Caco-2 (cell line): ENCODE measurements at regions not wholly inside any gene's neighbourhood (a gene's known extent, or its start where the extent isn't known, plus 50 kb on each side); places are given as distances from the start of the nearest gene placed in this dataset.

Source experiments
- BruUV-seq: library from RNA; stranded (reverse); fragments of 400-500 nt; replicated peaks from 2 replicates; lab custom pipeline; 2021; lab: Mats Ljungman, UMichigan
- CTCF ChIA-PET: fragments of 300-600 bp; sonication (Branson Sonifier 250); formaldehyde crosslinking; loops from one replicate; lab custom pipeline; 2022; ENCODE audit warnings: antibody characterized with exemption; lab: Charles Lee
- POLR2A ChIA-PET: fragments of 300-600 bp; sonication (Branson Sonifier 250); formaldehyde crosslinking; loops from one replicate; lab custom pipeline; 2022; ENCODE audit warnings: antibody characterized with exemption; lab: Charles Lee
- DNase-seq, 2 experiments: peaks; one replicate each; pipeline versions ENCODE4 v3.0.0 to v3.0.0-alpha.2; 2020 to 2022
- H3K27me3 ChIP-seq: replicated peaks from 2 replicates; pipeline ENCODE4 v1.6.0; 2011; ENCODE audit warnings: low read length; ENCODE audit not compliant: control insufficient read depth, insufficient read depth
- H3K36me3 ChIP-seq: 2 replicates; pipeline ENCODE4 v1.5.1; 2011; ENCODE audit warnings: low read length; ENCODE audit not compliant: control insufficient read depth, insufficient read depth
- H3K4me1 ChIP-seq: fragments of 250-450 bp; sonication (Bioruptor Pico); 2 replicates; pipeline ENCODE4 v1.5.1; 2020; ENCODE audit warnings: mild to moderate bottlenecking
- H3K4me3 ChIP-seq: 2 replicates; pipeline ENCODE4 v1.5.1; 2011; ENCODE audit warnings: low read depth, mild to moderate bottlenecking, control low read depth, low read length
- H3K9me3 ChIP-seq: fragments of 250-450 bp; sonication (Bioruptor Pico); 2 replicates; pipeline ENCODE4 v1.5.1; 2020; ENCODE audit warnings: mild to moderate bottlenecking, moderate library complexity
- H3K27ac Mint-ChIP-seq: one replicate; pipeline ENCODE4 v1.8.0; 2022; ENCODE audit warnings: mixed read lengths; ENCODE audit not compliant: unreplicated experiment
- H3K27me3 Mint-ChIP-seq: one replicate; pipeline ENCODE4 v1.8.0; 2022; ENCODE audit warnings: mixed read lengths; ENCODE audit not compliant: insufficient read depth, unreplicated experiment
- H3K36me3 Mint-ChIP-seq: one replicate; pipeline ENCODE4 v1.8.0; 2022; ENCODE audit warnings: mild to moderate bottlenecking, mixed read lengths; ENCODE audit not compliant: insufficient read depth, unreplicated experiment
- H3K4me1 Mint-ChIP-seq: one replicate; pipeline ENCODE4 v1.8.0; 2022; ENCODE audit warnings: low read depth, mixed read lengths; ENCODE audit not compliant: unreplicated experiment
- H3K4me3 Mint-ChIP-seq: one replicate; pipeline ENCODE4 v1.8.0; 2022; ENCODE audit warnings: mild to moderate bottlenecking, moderate library complexity, mixed read lengths; ENCODE audit not compliant: unreplicated experiment
- H3K9me3 Mint-ChIP-seq: one replicate; pipeline ENCODE4 v1.8.0; 2022; ENCODE audit warnings: mixed read lengths; ENCODE audit not compliant: unreplicated experiment
- intact Hi-C: fragments of 100-400 bp; cut with micrococcal nuclease; formaldehyde crosslinking; loops from one replicate; pipeline ENCODE4 v1.10.0; 2022; ENCODE audit not compliant: unreplicated experiment
- TF ChIP-seq, protein P1 (sequence below), 2 experiments: fragments of 200-600 bp in 1 of 2; IDR thresholded peaks; 1 replicate in 1 of 2; 2 replicates in 1 of 2; pipeline versions ENCODE4 v1.5.1 to v1.8.0; 2011 to 2022; ENCODE audit warnings: antibody characterized with exemption in 1 of 2, control low read depth in 1 of 2, inconsistent platforms in 1 of 2, low read depth in 1 of 2, low read length in 1 of 2, mild to moderate bottlenecking in 1 of 2, moderate library complexity in 1 of 2; ENCODE audit not compliant: insufficient read depth in 1 of 2, severe bottlenecking in 1 of 2, unreplicated experiment in 1 of 2

DNA sequence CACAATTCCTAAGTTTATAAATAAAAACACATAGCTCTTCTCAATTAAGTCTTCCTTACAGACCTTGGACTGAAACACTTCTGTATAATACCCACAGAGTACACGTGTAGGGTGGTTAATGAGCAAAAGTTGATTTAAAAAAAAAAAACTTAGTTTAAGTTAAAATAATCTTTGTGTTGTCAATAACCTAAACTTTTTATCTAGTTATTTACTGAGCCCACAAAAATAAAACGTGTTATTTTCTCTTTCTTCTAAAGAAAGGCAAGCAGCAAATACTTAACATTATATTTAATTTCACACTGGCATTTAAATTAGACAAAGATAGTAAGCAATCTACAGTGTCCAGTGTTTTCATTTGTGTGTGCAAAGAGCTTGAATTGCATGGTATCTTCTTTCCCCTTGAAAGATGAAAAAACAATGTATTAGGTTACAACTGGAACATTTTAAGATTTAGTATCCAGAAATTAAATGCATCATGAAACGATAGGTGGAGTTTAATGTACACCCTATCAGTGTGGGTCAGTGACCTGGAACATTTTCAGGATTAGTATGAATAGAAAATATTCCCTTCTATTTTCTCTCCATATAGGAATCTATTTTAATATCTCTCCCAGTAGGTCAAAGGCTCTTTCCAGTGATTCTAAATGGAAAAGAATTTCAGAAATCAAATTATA, 1014.8 kb downstream of the NR2F1-AS1 start:
- no peak overlapping the region for H3K4me3 ChIP-seq
- H3K4me1 ChIP-seq: no peaks in the 10 kb centered on the region
- H3K9me3 Mint-ChIP-seq: no peaks in the 10 kb centered on the region
- no peaks in the 10 kb centered on the region for H3K9me3 ChIP-seq
- TF ChIP-seq, protein P1, sequence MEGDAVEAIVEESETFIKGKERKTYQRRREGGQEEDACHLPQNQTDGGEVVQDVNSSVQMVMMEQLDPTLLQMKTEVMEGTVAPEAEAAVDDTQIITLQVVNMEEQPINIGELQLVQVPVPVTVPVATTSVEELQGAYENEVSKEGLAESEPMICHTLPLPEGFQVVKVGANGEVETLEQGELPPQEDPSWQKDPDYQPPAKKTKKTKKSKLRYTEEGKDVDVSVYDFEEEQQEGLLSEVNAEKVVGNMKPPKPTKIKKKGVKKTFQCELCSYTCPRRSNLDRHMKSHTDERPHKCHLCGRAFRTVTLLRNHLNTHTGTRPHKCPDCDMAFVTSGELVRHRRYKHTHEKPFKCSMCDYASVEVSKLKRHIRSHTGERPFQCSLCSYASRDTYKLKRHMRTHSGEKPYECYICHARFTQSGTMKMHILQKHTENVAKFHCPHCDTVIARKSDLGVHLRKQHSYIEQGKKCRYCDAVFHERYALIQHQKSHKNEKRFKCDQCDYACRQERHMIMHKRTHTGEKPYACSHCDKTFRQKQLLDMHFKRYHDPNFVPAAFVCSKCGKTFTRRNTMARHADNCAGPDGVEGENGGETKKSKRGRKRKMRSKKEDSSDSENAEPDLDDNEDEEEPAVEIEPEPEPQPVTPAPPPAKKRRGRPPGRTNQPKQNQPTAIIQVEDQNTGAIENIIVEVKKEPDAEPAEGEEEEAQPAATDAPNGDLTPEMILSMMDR (IDR thresholded peaks at IDR 0.05; ENCODE audit: insufficient read depth in 1 of 2, low read depth in 1 of 2, low read length in 1 of 2, severe bottlenecking in 1 of 2, unreplicated experiment in 1 of 2): no peak
- ChIA-PET POLR2A (no interaction called here), CTCF (no interaction called here)
- BruUV-seq: no TSS peak
- H3K27me3 ChIP-seq: no peaks in the 10 kb centered on the region
- H3K27me3 Mint-ChIP-seq: no peaks in the 10 kb centered on the region
- no peak for DNase-seq
- no peak overlapping the region for H3K27ac Mint-ChIP-seq
- intact Hi-C loops: no loop called here
- H3K36me3 ChIP-seq: no peaks in the 10 kb centered on the region
- H3K4me3 Mint-ChIP-seq: no peak overlapping the region
- H3K36me3 Mint-ChIP-seq: no peaks in the 10 kb centered on the region
- H3K4me1 Mint-ChIP-seq: no peaks in the 10 kb centered on the region

DNA sequence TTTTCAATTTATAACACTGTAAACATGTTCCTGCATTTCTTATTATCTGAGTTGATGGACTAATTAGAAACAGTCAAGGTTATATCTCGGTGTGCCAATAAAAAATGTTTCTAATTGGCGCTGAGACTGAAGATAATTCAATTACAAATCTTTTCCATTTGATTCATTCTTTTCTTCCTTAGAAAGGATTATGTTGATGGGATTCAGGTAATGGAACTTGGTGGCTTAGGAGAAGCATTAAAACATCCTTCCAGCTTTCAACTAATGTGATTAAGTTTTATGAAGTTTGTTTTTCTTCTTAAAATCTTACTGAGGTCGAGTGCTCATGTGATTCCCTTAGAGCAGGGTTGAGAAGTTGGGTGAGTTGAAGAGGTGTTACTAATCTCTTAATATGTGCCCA, 1015.3 kb downstream of the NR2F1-AS1 start:
- H3K4me3 Mint-ChIP-seq: no peak overlapping the region

DNA sequence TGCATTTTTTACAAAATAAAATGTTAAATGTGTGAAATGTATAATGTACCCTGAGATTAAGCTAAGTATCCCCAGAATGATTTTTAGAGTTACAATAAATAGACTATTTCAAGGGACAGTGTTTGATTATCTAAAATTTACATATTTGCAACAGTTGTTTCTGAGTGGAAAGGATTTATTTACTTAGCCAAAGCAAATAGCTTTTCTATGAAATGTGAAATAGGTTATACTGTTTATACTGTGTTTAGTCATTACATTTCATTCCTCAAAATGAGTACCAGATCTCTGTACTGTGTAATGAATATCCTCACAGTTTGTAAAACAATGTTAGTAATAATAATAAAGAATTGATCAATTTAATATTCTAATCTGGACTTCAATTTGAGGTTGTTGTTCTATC, 1019.0 kb downstream of the NR2F1-AS1 start:
- Histone ChIP-seq H3K4me1 (no peaks in the 10 kb centered on the region), H3K27me3 (no peaks in the 10 kb centered on the region), H3K4me3 (no peak overlapping the region), H3K36me3 (no peaks in the 10 kb centered on the region), H3K9me3 (no peaks in the 10 kb centered on the region)
- TF ChIP-seq, protein P1 (IDR thresholded peaks at IDR 0.05; ENCODE audit: insufficient read depth in 1 of 2, low read depth in 1 of 2, low read length in 1 of 2, severe bottlenecking in 1 of 2, unreplicated experiment in 1 of 2): no peak
- intact Hi-C loops: loop anchor here (5.0 kb wide), 1 partner anchor 920 kb away; no protein-coding TSS in a partner anchor
- H3K4me3 Mint-ChIP-seq: no peak overlapping the region
- POLR2A ChIA-PET: no interaction called here
- H3K4me1 Mint-ChIP-seq: no peaks in the 10 kb centered on the region
- DNase-seq: no peak
- no peaks in the 10 kb centered on the region for H3K27me3 Mint-ChIP-seq
- H3K9me3 Mint-ChIP-seq: no peaks in the 10 kb centered on the region
- BruUV-seq: no TSS peak
- no peaks in the 10 kb centered on the region for H3K36me3 Mint-ChIP-seq
- no peak overlapping the region for H3K27ac Mint-ChIP-seq
- CTCF ChIA-PET: no interaction called here

More for the DNA sequence above, 1015.3 kb downstream of the NR2F1-AS1 start:
- no peaks in the 10 kb centered on the region for H3K4me1 Mint-ChIP-seq
- no peaks in the 10 kb centered on the region for H3K36me3 Mint-ChIP-seq
- Histone ChIP-seq H3K9me3 (no peaks in the 10 kb centered on the region), H3K27me3 (no peaks in the 10 kb centered on the region), H3K36me3 (no peaks in the 10 kb centered on the region), H3K4me3 (no peak overlapping the region), H3K4me1 (no peaks in the 10 kb centered on the region)
- CTCF ChIA-PET: no interaction called here
- BruUV-seq: no TSS peak
- POLR2A ChIA-PET: no interaction called here
- DNase-seq: no peak
- H3K9me3 Mint-ChIP-seq: no peaks in the 10 kb centered on the region
- TF ChIP-seq, protein P1 (IDR thresholded peaks at IDR 0.05; ENCODE audit: insufficient read depth in 1 of 2, low read depth in 1 of 2, low read length in 1 of 2, severe bottlenecking in 1 of 2, unreplicated experiment in 1 of 2): no peak
- no peak overlapping the region for H3K27ac Mint-ChIP-seq
- H3K27me3 Mint-ChIP-seq: no peaks in the 10 kb centered on the region
- intact Hi-C loops: no loop called here
